Astrocyte (in vitro differentiated cells and primary cell): ENCODE measurements at regions not wholly inside any gene's neighbourhood (a gene's known extent, or its start where the extent isn't known, plus 50 kb on each side); places are given as distances from the start of the nearest gene placed in this dataset.

Experiments used
- CTCF ChIP-seq: IDR thresholded peaks from 2 replicates; pipeline ENCODE4 v1.5.1; 2011; ENCODE audit warnings: low read depth, mild to moderate bottlenecking, inconsistent platforms, low read length, moderate library complexity; ENCODE audit not compliant: insufficient read depth
- EZH2 ChIP-seq: IDR thresholded peaks from 2 replicates; pipeline ENCODE4 v1.6.1; 2012; ENCODE audit warnings: mild to moderate bottlenecking, low read length, inconsistent platforms; ENCODE audit not compliant: insufficient read depth

- no peak for TF ChIP-seq CTCF
- TF ChIP-seq EZH2, result no peak
Measured at GRCh38 chrX:128309311-128309710, 257.1 kb upstream of the ACTRT1 start.
